ENCODE measurements at regions not wholly inside any gene's neighbourhood (a gene's known extent, or its start where the extent isn't known, plus 50 kb on each side); places are given as distances from the start of the nearest gene placed in this dataset.
"Not testable (repeated sequence)": the region's sequence is repeated elsewhere in the genome, so short reads cannot be mapped to it uniquely, and the experiment has no call there.

GRCh38 chr14:97116546-97116945 lies 319.4 kb downstream of the VRK1 start:
- no peak overlapping the region for H3K4me3 ChIP-seq (ENCODE audit: low read depth, low read length)
- no peak for TF ChIP-seq CTCF (conservative IDR thresholded peaks at IDR 0.05; ENCODE audit: low read depth, low read length)
- DNase-seq (ENCODE audit: low read depth), result no peak

GRCh38 chr14:97117693-97118092 lies 320.5 kb downstream of the VRK1 start:
- no peak overlapping the region for H3K4me3 ChIP-seq (ENCODE audit: low read depth, low read length)
- no peak for TF ChIP-seq CTCF (conservative IDR thresholded peaks at IDR 0.05; ENCODE audit: low read depth, low read length)
- DNase-seq (ENCODE audit: low read depth), result no peak

- H3K4me3 ChIP-seq (ENCODE audit: low read depth, low read length), result no peak overlapping the region
- DNase-seq (ENCODE audit: low read depth), result no peak
- no peak for TF ChIP-seq CTCF (conservative IDR thresholded peaks at IDR 0.05; ENCODE audit: low read depth, low read length)
Measured at GRCh38 chr14:97120204-97120603, 323.0 kb downstream of the VRK1 start.

GRCh38 chr14:97120611-97121031 lies 323.4 kb downstream of the VRK1 start:
- no peak for TF ChIP-seq CTCF (conservative IDR thresholded peaks at IDR 0.05; ENCODE audit: low read depth, low read length)
- no peak overlapping the region for H3K4me3 ChIP-seq (ENCODE audit: low read depth, low read length)
- no peak for DNase-seq (ENCODE audit: low read depth)

GRCh38 chr14:97129639-97130038 lies 332.5 kb downstream of the VRK1 start:
- no peak for DNase-seq (ENCODE audit: low read depth)
- H3K4me3 ChIP-seq (ENCODE audit: low read depth, low read length), result no peak overlapping the region
- TF ChIP-seq CTCF (conservative IDR thresholded peaks at IDR 0.05; ENCODE audit: low read depth, low read length), result no peak

GRCh38 chr14:97135847-97136246 lies 338.7 kb downstream of the VRK1 start:
- not testable (repeated sequence) for H3K4me3 ChIP-seq (ENCODE audit: low read depth, low read length); DNase-seq (ENCODE audit: low read depth)

- H3K4me3 ChIP-seq (ENCODE audit: low read depth, low read length), result no peak overlapping the region
- no peak for DNase-seq (ENCODE audit: low read depth)
- TF ChIP-seq CTCF (conservative IDR thresholded peaks at IDR 0.05; ENCODE audit: low read depth, low read length), result no peak
Measured at GRCh38 chr14:97137705-97138104, 340.5 kb downstream of the VRK1 start.

- no peak for TF ChIP-seq CTCF (conservative IDR thresholded peaks at IDR 0.05; ENCODE audit: low read depth, low read length)
- no peak for DNase-seq (ENCODE audit: low read depth)
- H3K4me3 ChIP-seq (ENCODE audit: low read depth, low read length), result no peak overlapping the region
Measured at GRCh38 chr14:97138801-97139200, 341.6 kb downstream of the VRK1 start.

Data from choroid plexus epithelial cell (primary cell).